Colonic mucosa (tissue), 4 donors: ENCODE measurements at regions not wholly inside any gene's neighbourhood (a gene's known extent, or its start where the extent isn't known, plus 50 kb on each side); places are given as distances from the start of the nearest gene placed in this dataset.

ENCODE experiments used
- DNase-seq: peaks from one replicate; pipeline ENCODE4 v3.0.0-alpha.2; 2020
- H3K27ac ChIP-seq: fragments of 200-600 bp; one replicate; pipeline ENCODE4 v1.8.0; 2021
- H3K27me3 ChIP-seq: fragments of 200-600 bp; one replicate; pipeline ENCODE4 v1.8.0; 2021
- H3K36me3 ChIP-seq: fragments of 200-600 bp; one replicate; pipeline ENCODE4 v1.8.0; 2021
- H3K4me1 ChIP-seq: fragments of 200-600 bp; one replicate; pipeline ENCODE4 v1.8.0; 2021; ENCODE audit warnings: mild to moderate bottlenecking
- H3K4me3 ChIP-seq: fragments of 200-600 bp; one replicate; pipeline ENCODE4 v1.8.0; 2021
- H3K9ac ChIP-seq, 2 donors: one replicate each; pipeline ENCODE4 v1.7.0; 2013; ENCODE audit warnings: control low read depth in 2 of 2, low read depth in 2 of 2, low read length in 2 of 2
- H3K9me3 ChIP-seq: fragments of 200-600 bp; one replicate; pipeline ENCODE4 v1.8.0; 2021
- CTCF ChIP-seq: fragments of 200-600 bp; IDR thresholded peaks from one replicate; pipeline ENCODE4 v1.8.0; 2022; ENCODE audit warnings: antibody characterized with exemption, mild to moderate bottlenecking
- intact Hi-C: fragments of 100-400 bp; cut with DNase I; formaldehyde crosslinking; loops from one replicate; pipeline ENCODE4 v1.14.1; 2022
- donor health status: healthy.
- donor health status: DM: no; HTN: no; CAD: no.
- donor health status: DM: no; HTN: no; CAD: no.

DNA sequence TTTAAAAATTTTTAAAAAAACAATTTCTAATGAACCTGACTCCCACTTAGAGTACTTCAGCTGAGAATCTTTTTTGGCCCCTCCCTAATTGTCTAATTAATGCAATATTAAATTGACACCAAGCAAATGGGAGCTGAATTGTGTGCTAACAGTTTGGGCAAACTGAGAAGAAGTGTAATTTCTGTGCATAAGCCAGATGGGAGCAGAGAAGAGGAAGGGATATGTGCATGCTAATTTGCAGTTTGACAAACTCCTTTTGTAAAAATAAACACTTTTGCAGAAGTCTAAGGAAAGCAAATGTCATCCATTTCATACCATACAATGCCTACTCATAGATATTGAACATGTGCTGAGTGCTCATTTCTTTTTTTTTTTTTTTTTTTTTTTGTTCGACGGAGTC is 332.0 kb downstream of the CYRIA start:
- intact Hi-C loops: no loop called here
- no peak for TF ChIP-seq CTCF
- no peaks in the 10 kb centered on the region for H3K36me3 ChIP-seq
- no peak overlapping the region for H3K27ac ChIP-seq
- no peak overlapping the region for H3K9ac ChIP-seq
- no peaks in the 10 kb centered on the region for H3K9me3 ChIP-seq
- DNase-seq: no peak
- H3K27me3 ChIP-seq: no peaks in the 10 kb centered on the region
- no peak overlapping the region for H3K4me3 ChIP-seq
- no peaks in the 10 kb centered on the region for H3K4me1 ChIP-seq

- TF ChIP-seq CTCF: no peak
- no peak for DNase-seq
- intact Hi-C loops: no loop called here
- Histone ChIP-seq H3K27me3 (no peaks in the 10 kb centered on the region), H3K27ac (no peak overlapping the region), H3K9ac (no peak overlapping the region), H3K4me3 (no peak overlapping the region), H3K9me3 (no peaks in the 10 kb centered on the region), H3K36me3 (no peaks in the 10 kb centered on the region), H3K4me1 (no peaks in the 10 kb centered on the region)
These were observed 332.7 kb downstream of the CYRIA start for GRCh38 chr2:16332681-16333557.

DNA sequence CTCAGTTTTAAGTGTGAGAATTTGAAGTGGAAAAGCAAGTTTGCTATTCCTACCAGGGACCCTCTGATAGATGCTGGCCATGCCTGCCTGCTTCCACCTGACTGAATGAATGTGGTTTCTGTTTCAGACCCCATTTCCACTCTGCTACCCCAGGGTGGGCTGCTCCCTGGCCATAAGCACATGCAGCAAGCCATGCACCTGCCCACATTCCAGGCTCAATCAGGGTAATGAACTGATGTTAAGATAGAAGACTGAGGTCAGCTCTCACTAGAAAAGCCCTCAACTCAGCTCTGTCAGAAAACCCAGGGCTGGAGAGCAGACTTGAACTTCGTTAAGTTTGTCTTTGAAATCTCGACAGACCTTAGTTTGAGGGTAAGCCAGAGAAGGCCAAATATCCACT is 333.9 kb downstream of the CYRIA start:
- Histone ChIP-seq H3K27ac (no peak overlapping the region), H3K9me3 (no peaks in the 10 kb centered on the region), H3K36me3 (no peaks in the 10 kb centered on the region), H3K27me3 (no peaks in the 10 kb centered on the region), H3K4me1 (no peaks in the 10 kb centered on the region), H3K4me3 (no peak overlapping the region), H3K9ac (no peak overlapping the region)
- intact Hi-C loops: no loop called here
- TF ChIP-seq CTCF: no peak
- DNase-seq: no peak

- Histone ChIP-seq H3K36me3 (no peaks in the 10 kb centered on the region), H3K27ac (no peak overlapping the region), H3K9me3 (no peaks in the 10 kb centered on the region), H3K4me1 (no peaks in the 10 kb centered on the region), H3K9ac (no peak overlapping the region), H3K4me3 (no peak overlapping the region), H3K27me3 (no peaks in the 10 kb centered on the region)
- DNase-seq: no peak
- no peak for TF ChIP-seq CTCF
- intact Hi-C loops: no loop called here
These were observed 334.7 kb downstream of the CYRIA start for GRCh38 chr2:16330982-16331381.

DNA sequence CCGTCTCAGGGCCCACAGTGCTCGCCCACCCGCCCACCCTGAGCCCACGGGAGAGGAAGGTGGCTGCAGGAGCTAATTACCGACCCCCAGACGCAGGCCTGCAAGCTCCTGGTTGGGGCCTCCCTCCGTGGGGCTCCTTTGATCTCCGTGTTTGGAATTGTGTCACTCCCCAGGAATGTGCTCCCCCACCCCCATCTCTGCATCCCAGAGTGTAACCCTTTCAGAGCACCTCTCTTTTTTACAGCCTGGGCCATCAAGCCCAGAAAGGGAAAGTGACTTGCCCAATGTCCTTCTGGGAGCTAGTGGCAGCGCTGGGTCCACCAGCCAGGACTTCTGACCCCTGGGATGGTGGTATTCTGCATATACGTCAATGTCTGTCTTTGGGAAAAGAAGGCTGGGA is 335.1 kb downstream of the CYRIA start:
- H3K4me1 ChIP-seq: no peaks in the 10 kb centered on the region
- no peaks in the 10 kb centered on the region for H3K36me3 ChIP-seq
- H3K27ac ChIP-seq: no peak overlapping the region
- H3K27me3 ChIP-seq: no peaks in the 10 kb centered on the region
- TF ChIP-seq CTCF: no peak
- H3K9ac ChIP-seq: no peak overlapping the region
- no peak overlapping the region for H3K4me3 ChIP-seq
- intact Hi-C loops: no loop called here
- no peak for DNase-seq
- H3K9me3 ChIP-seq: no peaks in the 10 kb centered on the region
